Activated B cell treated with CpG ODN at 0.5 μM for 24 hours (primary cell): ENCODE measurements at regions not wholly inside any gene's neighbourhood (a gene's known extent, or its start where the extent isn't known, plus 50 kb on each side); places are given as distances from the start of the nearest gene placed in this dataset.

Source experiments
- ATAC-seq: fragments of 200-7000 bp; cut with Tn5 transposase; one replicate; pipeline ENCODE4 v1.10.0; 2021; ENCODE audit warnings: low read depth, mild to moderate bottlenecking, moderate library complexity
- CTCF ChIA-PET: fragments of 350-600 bp; sonication (Branson Sonifier 250); formaldehyde crosslinking; loops from one replicate; lab custom pipeline; 2021; ENCODE audit warnings: antibody characterized with exemption; lab: Charles Lee
- POLR2A ChIA-PET: fragments of 350-600 bp; sonication (Branson Sonifier 250); formaldehyde crosslinking; loops from one replicate; lab custom pipeline; 2021; ENCODE audit warnings: antibody characterized with exemption; lab: Charles Lee
- DNase-seq: peaks from one replicate; pipeline ENCODE4 v3.0.0; 2022
- H3K27ac Mint-ChIP-seq: one replicate; pipeline ENCODE4 v1.8.0; 2020; ENCODE audit warnings: mixed read lengths
- H3K27me3 Mint-ChIP-seq: one replicate; pipeline ENCODE4 v1.8.0; 2021; ENCODE audit warnings: mixed read lengths
- H3K36me3 Mint-ChIP-seq: one replicate; pipeline ENCODE4 v1.8.0; 2021; ENCODE audit warnings: low read depth, mixed read lengths
- H3K4me1 Mint-ChIP-seq: one replicate; pipeline ENCODE4 v1.8.0; 2021; ENCODE audit warnings: mixed read lengths
- H3K4me3 Mint-ChIP-seq: one replicate; pipeline ENCODE4 v1.8.0; 2020; ENCODE audit warnings: mild to moderate bottlenecking, mixed read lengths
- H3K9me3 Mint-ChIP-seq: one replicate; pipeline ENCODE4 v1.8.0; 2020; ENCODE audit warnings: mixed read lengths
- intact Hi-C: fragments of 100-400 bp; cut with micrococcal nuclease; formaldehyde crosslinking; loops from one replicate; pipeline ENCODE4 v1.15.1; 2024
- TF ChIP-seq, protein P1 (sequence below): fragments of 200-600 bp; IDR thresholded peaks from one replicate; pipeline ENCODE4 v1.8.0; 2022; ENCODE audit warnings: antibody characterized with exemption, mild to moderate bottlenecking

DNA sequence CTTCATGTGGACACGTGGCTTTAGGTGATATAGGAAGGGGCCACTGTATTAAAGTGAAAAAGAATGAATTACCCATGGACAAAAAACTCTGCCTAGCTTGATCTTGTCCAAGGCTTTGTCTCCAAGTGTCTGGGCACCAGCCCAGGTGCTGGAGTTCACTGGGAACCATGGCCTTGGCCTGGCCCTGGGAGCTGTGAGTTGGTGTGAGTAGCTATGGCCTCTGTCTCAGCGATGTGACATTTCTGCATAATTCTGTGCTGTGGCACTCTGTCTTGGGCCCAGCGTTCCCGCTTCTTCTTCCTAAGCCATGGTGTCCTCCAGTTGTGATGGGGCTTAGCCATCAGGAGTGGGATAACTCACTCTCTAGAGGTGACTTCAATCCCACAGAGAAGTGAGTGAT lies 119.0 kb upstream of the PPP2R2D start:
- Mint-ChIP-seq H3K27me3 (no peaks in the 10 kb centered on the region), H3K36me3 (no peaks in the 10 kb centered on the region), H3K9me3 (peaks cover 5% of the 10 kb centered on the region), H3K4me1 (no peaks in the 10 kb centered on the region), H3K4me3 (no peak overlapping the region), H3K27ac (no peak overlapping the region)
- ATAC-seq (no peak), DNase-seq (no peak)
- CTCF ChIA-PET, result no interaction called here
- TF ChIP-seq, protein P1, sequence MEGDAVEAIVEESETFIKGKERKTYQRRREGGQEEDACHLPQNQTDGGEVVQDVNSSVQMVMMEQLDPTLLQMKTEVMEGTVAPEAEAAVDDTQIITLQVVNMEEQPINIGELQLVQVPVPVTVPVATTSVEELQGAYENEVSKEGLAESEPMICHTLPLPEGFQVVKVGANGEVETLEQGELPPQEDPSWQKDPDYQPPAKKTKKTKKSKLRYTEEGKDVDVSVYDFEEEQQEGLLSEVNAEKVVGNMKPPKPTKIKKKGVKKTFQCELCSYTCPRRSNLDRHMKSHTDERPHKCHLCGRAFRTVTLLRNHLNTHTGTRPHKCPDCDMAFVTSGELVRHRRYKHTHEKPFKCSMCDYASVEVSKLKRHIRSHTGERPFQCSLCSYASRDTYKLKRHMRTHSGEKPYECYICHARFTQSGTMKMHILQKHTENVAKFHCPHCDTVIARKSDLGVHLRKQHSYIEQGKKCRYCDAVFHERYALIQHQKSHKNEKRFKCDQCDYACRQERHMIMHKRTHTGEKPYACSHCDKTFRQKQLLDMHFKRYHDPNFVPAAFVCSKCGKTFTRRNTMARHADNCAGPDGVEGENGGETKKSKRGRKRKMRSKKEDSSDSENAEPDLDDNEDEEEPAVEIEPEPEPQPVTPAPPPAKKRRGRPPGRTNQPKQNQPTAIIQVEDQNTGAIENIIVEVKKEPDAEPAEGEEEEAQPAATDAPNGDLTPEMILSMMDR, result no peak
- intact Hi-C loops, result no loop called here
- POLR2A ChIA-PET, result no interaction called here

DNA sequence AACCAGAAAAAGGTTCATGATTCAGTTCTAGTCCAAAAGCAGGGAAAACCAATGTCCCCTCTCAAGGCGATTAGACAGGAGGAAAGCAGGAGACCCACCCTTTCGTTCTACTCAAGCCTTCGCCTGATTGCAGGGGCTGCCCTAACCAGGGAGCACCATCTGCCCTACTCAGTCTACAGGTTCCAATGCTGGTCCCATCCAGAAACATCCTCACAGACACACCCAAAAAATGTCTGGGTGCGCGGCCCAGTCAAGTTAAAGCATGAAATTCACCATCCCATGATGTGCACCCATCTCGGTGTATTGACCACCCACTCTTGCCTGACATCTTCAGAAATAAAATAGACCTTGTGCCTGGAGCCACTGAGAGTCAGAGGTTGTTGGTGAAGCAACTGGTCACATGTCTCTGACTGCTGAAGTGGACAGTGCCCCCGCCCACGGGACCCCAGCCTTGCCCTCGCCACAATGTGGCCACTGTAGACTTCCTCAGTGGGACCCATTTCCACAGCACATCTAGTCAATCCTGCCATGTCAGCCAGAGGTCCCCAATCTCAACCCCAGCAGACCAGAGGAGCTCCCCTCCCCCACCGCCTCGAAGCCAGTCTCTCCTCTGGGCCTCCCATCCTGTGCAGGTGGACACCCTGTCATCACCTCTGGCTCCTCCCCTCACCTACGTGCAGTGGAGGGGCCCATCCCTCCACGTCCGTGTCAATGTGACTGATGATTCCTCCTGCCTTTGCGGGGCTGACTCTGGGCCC lies 116.3 kb upstream of the PPP2R2D start:
- ChIA-PET CTCF (no interaction called here), POLR2A (no interaction called here)
- intact Hi-C loops, result no loop called here
- ATAC-seq, result no peak
- Mint-ChIP-seq H3K36me3 (no peaks in the 10 kb centered on the region), H3K27ac (no peak overlapping the region), H3K4me1 (no peaks in the 10 kb centered on the region), H3K9me3 (no peaks in the 10 kb centered on the region), H3K27me3 (peaks cover 3% of the 10 kb centered on the region), H3K4me3 (no peak overlapping the region)
- DNase-seq, result no peak
- TF ChIP-seq, protein P1, result no peak

DNA sequence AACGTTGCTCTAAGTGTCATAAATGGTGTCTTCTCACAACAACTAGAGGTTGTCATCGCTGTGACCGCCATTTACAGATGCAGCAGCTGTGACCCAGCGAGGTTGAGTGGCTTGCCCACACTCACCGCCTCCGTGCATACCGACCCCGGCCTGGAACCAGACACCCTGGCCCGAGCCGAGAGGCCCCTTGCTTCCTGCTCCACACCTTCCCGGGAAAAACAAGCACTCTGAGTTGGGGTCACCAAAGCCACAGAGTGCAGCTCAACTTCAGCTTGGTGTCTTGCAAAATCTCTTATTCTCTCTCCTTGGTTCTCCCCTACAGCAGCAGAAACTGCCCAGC lies 115.7 kb upstream of the PPP2R2D start:
- no peak overlapping the region for H3K4me3 Mint-ChIP-seq
- DNase-seq (no peak), ATAC-seq (no peak)
- POLR2A ChIA-PET, result no interaction called here
- H3K27ac Mint-ChIP-seq, result no peak overlapping the region
- intact Hi-C loops, result no loop called here
- no peaks in the 10 kb centered on the region for H3K36me3 Mint-ChIP-seq
- TF ChIP-seq, protein P1, result no peak
- CTCF ChIA-PET, result no interaction called here
- no peaks in the 10 kb centered on the region for H3K9me3 Mint-ChIP-seq
- H3K4me1 Mint-ChIP-seq, result no peaks in the 10 kb centered on the region
- peaks cover 3% of the 10 kb centered on the region for H3K27me3 Mint-ChIP-seq

DNA sequence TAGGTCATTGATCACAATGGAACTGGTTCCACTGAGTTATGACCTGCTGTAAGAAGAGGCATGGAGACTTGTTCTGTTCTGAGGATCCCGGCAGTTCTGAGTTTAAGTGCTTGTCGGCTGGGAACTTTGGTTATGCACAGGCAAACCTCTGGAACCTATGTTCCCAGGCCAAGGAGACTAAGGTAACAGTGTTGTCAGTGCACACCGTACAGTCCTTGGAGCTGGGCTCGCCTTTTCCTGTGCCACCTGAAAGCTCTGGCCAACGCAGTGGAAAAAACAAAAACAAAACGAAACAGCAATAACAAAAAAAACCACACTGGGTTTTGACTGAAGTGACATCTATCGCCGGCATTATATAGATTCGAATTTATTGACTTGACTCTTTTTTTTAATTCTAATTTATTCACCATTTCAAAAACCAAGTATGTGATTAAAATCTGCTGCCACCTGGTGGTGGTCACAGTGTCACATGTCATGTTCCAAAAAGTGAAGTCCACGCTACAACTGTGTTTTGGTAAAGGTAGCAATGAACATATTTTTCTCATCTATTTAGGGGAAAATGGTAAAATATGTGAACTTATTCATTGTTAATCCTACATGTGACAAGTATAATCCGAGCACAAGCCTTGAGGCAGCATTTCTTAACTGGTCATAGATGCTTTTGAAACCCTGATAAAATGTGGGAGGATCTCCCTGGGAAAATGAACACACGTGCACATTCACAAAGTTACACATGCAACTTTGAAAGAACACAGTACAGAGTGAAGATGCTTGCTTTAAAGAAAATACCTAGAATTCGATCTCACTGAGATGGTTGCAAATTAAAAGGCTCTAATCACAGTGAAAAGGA lies 113.8 kb upstream of the PPP2R2D start:
- TF ChIP-seq, protein P1, result no peak
- intact Hi-C loops, result loop anchor here (1.0 kb wide), 2 partner anchors 88 to 1597 kb away; no protein-coding TSS in a partner anchor
- H3K27me3 Mint-ChIP-seq, result peaks cover 3% of the 10 kb centered on the region
- no peak for DNase-seq
- CTCF ChIA-PET, result no interaction called here
- no peaks in the 10 kb centered on the region for H3K9me3 Mint-ChIP-seq
- H3K36me3 Mint-ChIP-seq, result no peaks in the 10 kb centered on the region
- no peak overlapping the region for H3K4me3 Mint-ChIP-seq
- H3K27ac Mint-ChIP-seq, result no peak overlapping the region
- ATAC-seq, result no peak
- H3K4me1 Mint-ChIP-seq, result no peaks in the 10 kb centered on the region
- POLR2A ChIA-PET, result no interaction called here

DNA sequence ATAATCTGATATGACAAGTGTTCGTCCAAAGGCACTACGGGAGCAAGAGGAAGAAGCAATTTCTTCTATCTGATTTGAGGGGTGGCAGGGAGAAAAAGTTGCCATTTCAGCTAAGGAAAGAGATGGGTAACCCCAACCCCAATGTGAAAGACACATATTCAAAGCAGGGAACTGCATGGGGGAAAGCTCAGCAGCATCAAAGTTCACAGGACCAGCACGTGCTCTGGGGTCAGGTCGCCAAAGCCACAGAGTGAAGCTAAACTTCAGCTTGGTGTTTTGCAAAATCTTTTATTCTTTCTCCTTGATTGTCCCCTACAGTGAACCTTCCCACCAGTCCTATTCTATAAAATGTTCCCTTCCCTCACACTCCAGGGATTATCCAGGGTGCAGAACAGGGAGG lies 112.8 kb upstream of the PPP2R2D start:
- H3K4me1 Mint-ChIP-seq, result no peaks in the 10 kb centered on the region

More for the DNA sequence above, 112.8 kb upstream of the PPP2R2D start:
- Mint-ChIP-seq H3K9me3 (no peaks in the 10 kb centered on the region), H3K4me3 (no peak overlapping the region), H3K27me3 (peaks cover 3% of the 10 kb centered on the region), H3K27ac (no peak overlapping the region), H3K36me3 (no peaks in the 10 kb centered on the region)
- DNase-seq, result no peak
- TF ChIP-seq, protein P1, result no peak
- CTCF ChIA-PET, result interaction anchor here (0.8 kb wide), 2 partner anchors 11 to 25 kb away, joined by 3 read pairs; no protein-coding TSS in a partner anchor
- intact Hi-C loops, result loop anchor here (1.0 kb wide), 2 partner anchors 87 to 1598 kb away; no protein-coding TSS in a partner anchor
- POLR2A ChIA-PET, result no interaction called here
- ATAC-seq, result no peak
